ENCODE measurements at regions not wholly inside any gene's neighbourhood (a gene's known extent, or its start where the extent isn't known, plus 50 kb on each side); places are given as distances from the start of the nearest gene placed in this dataset.
A peak's percentile ranks its signal among the peaks of the same experiment; 100 is the strongest.

- Histone ChIP-seq H3K4me3 (ENCODE audit: low read length) (no peak overlapping the region), H3K36me3 (ENCODE audit: insufficient read depth, low read length) (no peaks in the 10 kb centered on the region), H3K27me3 (ENCODE audit: insufficient read depth, low read length) (no peaks in the 10 kb centered on the region), H3K4me1 (ENCODE audit: insufficient read depth, low read length) (no peaks in the 10 kb centered on the region), H3K27ac (ENCODE audit: low read depth, low read length) (no peak overlapping the region), H3K9ac (ENCODE audit: low read depth, low read length) (no peak overlapping the region), H3K9me3 (ENCODE audit: insufficient read depth, low read depth, low read length) (no peaks in the 10 kb centered on the region)
- 93% methylated on average over 2 of the region's 3 CpGs for WGBS
These were observed 287.2 kb downstream of the YTHDC2 start for GRCh38 chr5:113800686-113801085.

- no peaks in the 10 kb centered on the region for H3K36me3 ChIP-seq (ENCODE audit: insufficient read depth, low read length)
- WGBS: 75% methylated on average over 4 of the region's 4 CpGs
- no peak overlapping the region for H3K27ac ChIP-seq (ENCODE audit: low read depth, low read length)
- no peak overlapping the region for H3K9ac ChIP-seq (ENCODE audit: low read depth, low read length)
- no peaks in the 10 kb centered on the region for H3K9me3 ChIP-seq (ENCODE audit: insufficient read depth, low read depth, low read length)
- peaks cover 11% of the 10 kb centered on the region for H3K4me1 ChIP-seq (ENCODE audit: insufficient read depth, low read length)
- H3K4me3 ChIP-seq (ENCODE audit: low read length): no peak overlapping the region
- no peaks in the 10 kb centered on the region for H3K27me3 ChIP-seq (ENCODE audit: insufficient read depth, low read length)
These were observed 290.8 kb downstream of the YTHDC2 start for GRCh38 chr5:113804264-113804663.

- no peak overlapping the region for H3K27ac ChIP-seq (ENCODE audit: low read depth, low read length)
- WGBS: 87% methylated on average over 6 of the region's 6 CpGs
- H3K4me3 ChIP-seq (ENCODE audit: low read length): no peak overlapping the region
- H3K9me3 ChIP-seq (ENCODE audit: insufficient read depth, low read depth, low read length): no peaks in the 10 kb centered on the region
- H3K9ac ChIP-seq (ENCODE audit: low read depth, low read length): no peak overlapping the region
- peaks cover 11% of the 10 kb centered on the region for H3K4me1 ChIP-seq (ENCODE audit: insufficient read depth, low read length)
- no peaks in the 10 kb centered on the region for H3K36me3 ChIP-seq (ENCODE audit: insufficient read depth, low read length)
- H3K27me3 ChIP-seq (ENCODE audit: insufficient read depth, low read length): no peaks in the 10 kb centered on the region
These were observed 291.4 kb downstream of the YTHDC2 start for GRCh38 chr5:113804943-113805342.

- Histone ChIP-seq H3K4me3 (ENCODE audit: low read length) (no peak overlapping the region), H3K27me3 (ENCODE audit: insufficient read depth, low read length) (no peaks in the 10 kb centered on the region), H3K27ac (ENCODE audit: low read depth, low read length) (no peak overlapping the region), H3K9ac (ENCODE audit: low read depth, low read length) (no peak overlapping the region), H3K4me1 (ENCODE audit: insufficient read depth, low read length) (peaks cover 11% of the 10 kb centered on the region), H3K36me3 (ENCODE audit: insufficient read depth, low read length) (no peaks in the 10 kb centered on the region), H3K9me3 (ENCODE audit: insufficient read depth, low read depth, low read length) (no peaks in the 10 kb centered on the region)
- WGBS: 40% methylated on average over 2 of the region's 3 CpGs
These were observed 292.8 kb downstream of the YTHDC2 start for GRCh38 chr5:113806250-113806649.

GRCh38 chr5:113806904-113807303 lies 293.4 kb downstream of the YTHDC2 start:
- no peaks in the 10 kb centered on the region for H3K36me3 ChIP-seq (ENCODE audit: insufficient read depth, low read length)
- peaks cover 11% of the 10 kb centered on the region for H3K4me1 ChIP-seq (ENCODE audit: insufficient read depth, low read length)
- H3K9ac ChIP-seq (ENCODE audit: low read depth, low read length): no peak overlapping the region
- H3K4me3 ChIP-seq (ENCODE audit: low read length): no peak overlapping the region
- no peaks in the 10 kb centered on the region for H3K27me3 ChIP-seq (ENCODE audit: insufficient read depth, low read length)
- no peaks in the 10 kb centered on the region for H3K9me3 ChIP-seq (ENCODE audit: insufficient read depth, low read depth, low read length)
- H3K27ac ChIP-seq (ENCODE audit: low read depth, low read length): peak overlapping the region; percentile 21; the same call in 1 of the 2 replicates
- 79% methylated on average over 3 of the region's 3 CpGs for WGBS

GRCh38 chr5:113807427-113807991 lies 294.0 kb downstream of the YTHDC2 start:
- Histone ChIP-seq H3K9ac (ENCODE audit: low read depth, low read length) (no peak overlapping the region), H3K27me3 (ENCODE audit: insufficient read depth, low read length) (no peaks in the 10 kb centered on the region), H3K9me3 (ENCODE audit: insufficient read depth, low read depth, low read length) (no peaks in the 10 kb centered on the region), H3K4me1 (ENCODE audit: insufficient read depth, low read length) (peaks cover 11% of the 10 kb centered on the region), H3K36me3 (ENCODE audit: insufficient read depth, low read length) (no peaks in the 10 kb centered on the region), H3K4me3 (ENCODE audit: low read length) (no peak overlapping the region), H3K27ac (ENCODE audit: low read depth, low read length) (no peak overlapping the region)
- WGBS: 88% methylated on average over 7 of the region's 7 CpGs

- peaks cover 11% of the 10 kb centered on the region for H3K4me1 ChIP-seq (ENCODE audit: insufficient read depth, low read length)
- no peak overlapping the region for H3K4me3 ChIP-seq (ENCODE audit: low read length)
- 94% methylated on average over 1 of the region's 1 CpG for WGBS
- H3K9me3 ChIP-seq (ENCODE audit: insufficient read depth, low read depth, low read length): no peaks in the 10 kb centered on the region
- H3K27ac ChIP-seq (ENCODE audit: low read depth, low read length): no peak overlapping the region
- H3K9ac ChIP-seq (ENCODE audit: low read depth, low read length): no peak overlapping the region
- H3K27me3 ChIP-seq (ENCODE audit: insufficient read depth, low read length): no peaks in the 10 kb centered on the region
- no peaks in the 10 kb centered on the region for H3K36me3 ChIP-seq (ENCODE audit: insufficient read depth, low read length)
These were observed 295.5 kb downstream of the YTHDC2 start for GRCh38 chr5:113808956-113809355.

GRCh38 chr5:113809626-113810025 lies 296.1 kb downstream of the YTHDC2 start:
- Histone ChIP-seq H3K27ac (ENCODE audit: low read depth, low read length) (no peak overlapping the region), H3K27me3 (ENCODE audit: insufficient read depth, low read length) (no peaks in the 10 kb centered on the region), H3K4me1 (ENCODE audit: insufficient read depth, low read length) (peaks cover 11% of the 10 kb centered on the region), H3K4me3 (ENCODE audit: low read length) (no peak overlapping the region), H3K9me3 (ENCODE audit: insufficient read depth, low read depth, low read length) (no peaks in the 10 kb centered on the region), H3K36me3 (ENCODE audit: insufficient read depth, low read length) (no peaks in the 10 kb centered on the region), H3K9ac (ENCODE audit: low read depth, low read length) (no peak overlapping the region)
- WGBS: 89% methylated on average over 1 of the region's 2 CpGs

GRCh38 chr5:113813466-113813865 lies 300.0 kb downstream of the YTHDC2 start:
- H3K4me3 ChIP-seq (ENCODE audit: low read length): no peak overlapping the region
- no peaks in the 10 kb centered on the region for H3K27me3 ChIP-seq (ENCODE audit: insufficient read depth, low read length)
- H3K4me1 ChIP-seq (ENCODE audit: insufficient read depth, low read length): no peaks in the 10 kb centered on the region
- H3K9ac ChIP-seq (ENCODE audit: low read depth, low read length): no peak overlapping the region
- H3K27ac ChIP-seq (ENCODE audit: low read depth, low read length): no peak overlapping the region
- H3K36me3 ChIP-seq (ENCODE audit: insufficient read depth, low read length): no peaks in the 10 kb centered on the region
- H3K9me3 ChIP-seq (ENCODE audit: insufficient read depth, low read depth, low read length): no peaks in the 10 kb centered on the region

- H3K36me3 ChIP-seq (ENCODE audit: insufficient read depth, low read length): no peaks in the 10 kb centered on the region
- no peaks in the 10 kb centered on the region for H3K9me3 ChIP-seq (ENCODE audit: insufficient read depth, low read depth, low read length)
- no peak overlapping the region for H3K4me3 ChIP-seq (ENCODE audit: low read length)
- 90% methylated on average over 3 of the region's 3 CpGs for WGBS
- no peaks in the 10 kb centered on the region for H3K4me1 ChIP-seq (ENCODE audit: insufficient read depth, low read length)
- no peak overlapping the region for H3K9ac ChIP-seq (ENCODE audit: low read depth, low read length)
- H3K27ac ChIP-seq (ENCODE audit: low read depth, low read length): no peak overlapping the region
- no peaks in the 10 kb centered on the region for H3K27me3 ChIP-seq (ENCODE audit: insufficient read depth, low read length)
These were observed 304.2 kb downstream of the YTHDC2 start for GRCh38 chr5:113817683-113818082.

GRCh38 chr5:113823696-113824095 lies 310.2 kb downstream of the YTHDC2 start:
- Histone ChIP-seq H3K9me3 (ENCODE audit: insufficient read depth, low read depth, low read length) (no peaks in the 10 kb centered on the region), H3K36me3 (ENCODE audit: insufficient read depth, low read length) (no peaks in the 10 kb centered on the region), H3K9ac (ENCODE audit: low read depth, low read length) (no peak overlapping the region), H3K27me3 (ENCODE audit: insufficient read depth, low read length) (no peaks in the 10 kb centered on the region), H3K4me3 (ENCODE audit: low read length) (no peak overlapping the region), H3K4me1 (ENCODE audit: insufficient read depth, low read length) (0 out of 2 replicates have a peak, but pooled peaks cover 3% of the 10 kb centered on the region), H3K27ac (ENCODE audit: low read depth, low read length) (no peak overlapping the region)
- 100% methylated on average over 2 of the region's 3 CpGs for WGBS

- Histone ChIP-seq H3K4me1 (ENCODE audit: insufficient read depth, low read length) (0 out of 2 replicates have a peak, but pooled peaks cover 3% of the 10 kb centered on the region), H3K9me3 (ENCODE audit: insufficient read depth, low read depth, low read length) (no peaks in the 10 kb centered on the region), H3K36me3 (ENCODE audit: insufficient read depth, low read length) (no peaks in the 10 kb centered on the region), H3K4me3 (ENCODE audit: low read length) (no peak overlapping the region), H3K27ac (ENCODE audit: low read depth, low read length) (no peak overlapping the region), H3K9ac (ENCODE audit: low read depth, low read length) (no peak overlapping the region), H3K27me3 (ENCODE audit: insufficient read depth, low read length) (no peaks in the 10 kb centered on the region)
- WGBS: 84% methylated on average over 2 of the region's 2 CpGs
These were observed 310.8 kb downstream of the YTHDC2 start for GRCh38 chr5:113824307-113824706.
